Stimulated activated CD4-positive, alpha-beta T cell treated with anti-CD3 and anti-CD28 coated beads, Interleukin-4, amount 100 ng/mL, for 48 hours (primary cell): ENCODE measurements at regions not wholly inside any gene's neighbourhood (a gene's known extent, or its start where the extent isn't known, plus 50 kb on each side); places are given as distances from the start of the nearest gene placed in this dataset.
A peak's percentile ranks its signal among the peaks of the same experiment; 100 is the strongest.

Experiments used
- DNase-seq, 2 donors: peaks; one replicate each; pipeline ENCODE4 v3.0.0-alpha.2; 2020; ENCODE audit warnings: low read depth in 2 of 2

DNA sequence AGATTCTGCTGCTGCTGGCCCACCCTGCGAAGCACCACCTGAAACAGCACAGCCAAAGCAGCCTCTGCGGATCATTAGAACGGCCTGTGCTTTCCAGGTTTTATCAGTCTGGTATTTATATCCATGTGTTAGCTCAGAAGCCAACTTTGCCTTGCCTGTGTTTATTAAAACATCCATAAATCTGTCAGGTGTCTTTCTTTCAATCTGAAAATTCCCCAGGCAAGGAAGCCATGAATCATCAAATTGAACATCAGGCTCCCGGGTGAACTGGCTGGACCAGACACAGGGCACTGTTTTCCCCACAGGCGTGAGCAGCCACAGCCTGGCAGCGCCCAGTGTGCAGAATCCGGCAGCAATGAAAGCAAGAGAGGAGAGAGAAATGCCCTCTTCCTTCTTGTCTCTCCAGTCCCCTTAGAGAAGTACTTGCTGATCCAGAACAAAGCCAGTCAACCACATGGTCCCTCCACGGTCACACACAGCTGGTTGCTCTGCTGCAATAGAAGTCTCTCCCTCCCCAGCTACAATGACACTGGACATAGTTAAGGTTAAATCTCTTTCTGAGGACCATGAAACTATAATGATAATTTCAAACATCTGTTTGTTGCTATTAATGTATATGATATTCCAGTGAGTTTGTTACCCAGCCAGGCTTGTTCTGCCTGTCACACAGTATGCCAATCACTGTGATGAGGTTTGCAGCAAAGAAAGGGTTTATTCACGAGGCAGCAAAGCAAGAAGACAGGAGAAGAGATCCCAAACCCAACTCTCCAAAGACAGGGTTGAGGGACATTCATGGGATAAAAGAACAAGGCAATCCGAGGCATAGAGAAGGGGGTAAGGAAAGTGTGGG, 212.1 kb upstream of the FMN2 start:
- DNase-seq: no peak

DNA sequence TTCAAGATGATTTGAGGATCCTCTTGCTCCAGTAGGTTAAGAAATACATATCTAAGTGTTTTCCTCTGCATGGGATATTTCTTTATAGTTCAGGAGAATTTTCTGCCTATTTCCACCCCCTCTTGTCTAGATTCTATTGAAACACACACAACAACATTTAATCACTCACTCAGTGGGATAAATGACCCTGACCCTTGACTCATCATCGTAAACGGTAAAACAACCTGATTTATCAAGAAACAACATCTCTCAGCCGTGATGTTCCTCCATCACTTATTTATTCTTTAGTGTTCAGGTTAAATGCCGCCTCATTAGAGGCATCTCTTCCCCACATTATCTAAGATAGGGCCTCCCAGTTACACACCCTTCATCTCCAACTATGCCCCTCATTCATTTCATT, 208.7 kb upstream of the FMN2 start:
- no peak for DNase-seq

DNA sequence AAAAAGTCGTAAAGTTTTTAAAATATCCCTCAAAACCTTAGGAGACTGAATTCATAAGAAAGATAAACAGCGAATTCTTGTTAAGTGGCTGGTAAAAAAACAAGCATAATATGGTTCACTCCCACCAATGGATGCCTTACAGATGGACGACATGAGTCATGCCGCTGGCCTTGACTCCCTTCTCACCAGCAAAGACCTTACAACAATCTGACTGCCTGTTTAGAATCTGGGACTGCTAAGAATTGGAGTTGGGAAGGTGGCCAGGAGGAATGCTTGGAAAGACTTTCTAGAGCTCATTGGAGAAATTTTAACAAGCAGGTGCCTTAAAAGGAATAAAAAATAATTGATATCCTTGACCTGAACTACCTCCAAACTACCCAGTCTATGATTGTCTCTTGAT, 206.9 kb upstream of the FMN2 start:
- no peak for DNase-seq

DNA sequence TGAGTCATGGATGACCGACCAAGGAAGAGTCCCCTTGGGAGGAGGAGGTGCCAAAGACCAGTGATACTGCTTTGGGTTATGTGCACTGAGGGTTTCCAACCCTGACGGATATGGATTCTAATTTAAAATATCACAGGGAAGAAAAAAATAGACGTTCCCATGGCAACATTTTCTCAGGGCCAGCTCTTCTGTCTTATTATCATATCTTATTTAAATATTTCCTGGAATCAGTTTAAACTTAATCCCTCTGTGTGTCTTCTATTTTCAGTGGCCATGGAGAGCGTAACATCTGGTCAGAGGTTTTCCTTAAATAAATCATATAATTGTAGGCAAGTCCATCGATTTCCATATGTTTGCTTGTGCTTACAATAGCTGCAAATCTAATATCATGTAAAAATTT, 205.4 kb upstream of the FMN2 start:
- DNase-seq: no peak

DNA sequence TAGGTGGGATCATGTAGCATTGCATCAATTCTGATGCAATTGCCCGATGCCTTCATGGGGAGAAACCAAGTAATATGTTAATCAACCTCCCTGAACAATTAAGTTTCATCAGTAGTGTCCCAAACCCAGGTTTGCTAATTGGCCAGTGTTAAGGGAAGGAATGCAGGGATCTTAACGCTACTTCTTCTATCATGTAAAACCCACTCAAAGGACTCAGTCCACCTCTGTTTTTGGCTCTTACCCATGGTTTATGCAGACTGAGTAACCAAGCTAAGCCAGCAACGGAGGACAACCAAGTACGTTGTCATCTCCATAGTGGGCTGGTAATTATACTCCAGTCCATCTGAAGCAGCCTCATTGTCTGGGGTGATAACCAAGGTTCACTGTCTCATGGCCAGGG, 203.0 kb upstream of the FMN2 start:
- no peak for DNase-seq

DNA sequence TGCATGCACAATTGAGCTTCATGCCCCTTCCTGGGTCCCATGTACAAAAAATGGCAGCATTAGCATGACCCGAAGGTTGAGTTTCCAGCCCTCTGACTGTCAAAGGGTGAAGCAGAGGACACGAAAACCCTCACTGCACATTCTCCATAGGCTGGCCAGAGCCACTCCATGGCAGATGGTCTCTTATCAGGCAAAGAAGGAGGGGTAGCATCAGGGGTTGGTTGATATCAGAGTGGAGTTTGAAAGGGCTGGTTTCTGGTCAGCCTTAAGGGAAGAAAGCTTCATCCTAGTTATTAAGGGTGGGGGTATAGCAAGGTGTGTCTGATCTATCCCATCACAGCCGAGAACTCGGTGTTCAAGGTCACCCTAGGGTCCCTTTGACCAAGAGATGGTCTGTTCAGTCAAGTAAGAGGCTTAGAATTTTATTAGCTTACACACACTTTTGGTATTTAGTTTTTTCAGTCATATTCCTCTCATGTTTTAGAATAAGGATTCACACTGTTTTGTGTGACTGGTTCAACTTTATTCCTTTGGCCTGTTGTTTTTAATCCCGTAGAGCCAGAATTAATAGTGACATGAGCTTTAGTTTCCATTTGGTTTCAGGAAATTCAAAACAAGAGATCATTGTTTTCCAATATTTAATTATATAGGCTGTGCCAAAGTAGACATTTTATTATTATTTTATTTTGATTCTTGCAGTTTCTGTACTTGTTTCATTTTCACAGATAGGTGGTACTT, 199.9 kb upstream of the FMN2 start:
- no peak for DNase-seq

DNA sequence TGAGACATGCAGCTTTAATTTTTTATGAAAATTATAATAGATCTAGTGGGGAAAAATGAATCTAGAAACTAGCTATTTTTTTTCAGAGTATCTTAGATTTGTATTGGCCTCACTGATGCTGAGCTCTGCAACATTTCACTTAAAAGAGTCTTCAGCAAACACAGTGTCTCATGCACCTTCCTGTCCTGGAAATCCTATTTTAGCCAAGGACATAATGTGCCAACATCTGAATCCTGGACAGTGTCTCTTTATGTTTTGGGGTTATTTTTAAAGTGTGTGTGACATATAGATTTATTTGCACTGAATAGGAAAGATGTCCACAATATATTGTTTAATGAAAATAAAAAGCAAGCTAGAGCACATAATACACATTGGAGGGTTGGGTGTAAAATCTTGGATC, 199.1 kb upstream of the FMN2 start:
- DNase-seq: no peak

DNA sequence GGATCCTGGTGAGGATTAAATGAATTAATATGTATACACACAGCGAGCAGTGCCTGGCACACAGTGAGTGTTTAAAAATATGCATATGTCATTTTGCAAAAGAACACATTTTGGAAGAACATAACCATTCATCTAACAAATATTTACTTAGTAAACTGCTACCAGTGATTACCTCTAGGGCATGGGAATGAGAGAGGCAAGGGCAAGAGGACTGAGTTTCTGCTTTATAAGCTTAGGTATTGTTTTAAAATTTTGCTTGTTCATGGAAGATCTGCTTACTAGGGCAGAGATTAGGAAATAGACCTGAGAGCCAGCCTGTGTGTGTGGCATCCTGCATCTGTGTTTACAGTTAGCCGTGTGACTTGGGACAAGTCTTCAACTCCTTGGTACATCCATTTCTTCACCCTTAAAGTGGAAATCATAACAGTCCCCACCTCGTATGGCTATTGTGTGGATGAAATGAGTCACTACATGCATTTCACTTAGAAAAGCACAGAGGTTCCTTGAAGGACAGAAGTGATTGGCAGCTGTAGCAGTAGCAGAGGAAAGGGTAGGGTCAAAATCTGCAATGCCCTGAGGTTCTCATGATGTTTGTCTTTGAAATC, 198.5 kb upstream of the FMN2 start:
- DNase-seq: no peak

DNA sequence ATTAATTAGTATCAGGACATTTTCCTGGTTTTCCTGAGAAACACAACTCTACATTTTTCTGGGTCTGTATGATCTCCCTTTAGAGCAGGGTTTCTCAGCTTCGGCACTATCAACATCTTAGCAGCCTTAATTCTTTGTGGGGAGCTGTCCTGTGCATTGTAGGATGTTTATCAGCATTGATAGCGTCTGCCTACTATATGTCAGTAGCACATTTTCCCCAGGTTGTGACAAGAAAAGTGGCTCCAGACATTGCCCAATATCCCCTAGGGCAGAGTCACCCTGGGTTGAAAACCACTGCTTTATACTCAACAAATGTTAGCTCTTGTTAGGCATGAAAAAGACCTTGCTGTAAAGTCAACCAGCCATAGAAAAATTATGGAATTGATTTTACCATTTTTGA, 195.1 kb upstream of the FMN2 start:
- no peak for DNase-seq

DNA sequence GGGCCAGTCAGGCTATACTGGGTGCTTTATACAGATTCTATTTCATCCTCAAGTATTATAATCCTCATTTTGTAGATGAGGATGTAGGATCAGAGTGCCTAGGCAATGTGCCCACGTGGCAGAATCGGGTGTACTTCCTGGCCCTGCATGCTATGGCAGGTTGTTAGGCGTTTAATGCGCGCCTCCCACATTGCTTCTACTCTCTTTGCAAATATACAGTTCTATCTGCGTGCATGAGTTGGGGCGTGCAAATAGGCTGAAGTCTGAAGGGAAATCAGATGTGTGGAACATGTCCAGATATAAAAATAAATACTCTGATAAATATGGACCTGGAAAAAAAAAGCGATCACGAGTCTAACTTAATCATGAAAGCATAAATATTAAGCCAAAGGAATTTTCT, 194.7 kb upstream of the FMN2 start:
- no peak for DNase-seq

DNA sequence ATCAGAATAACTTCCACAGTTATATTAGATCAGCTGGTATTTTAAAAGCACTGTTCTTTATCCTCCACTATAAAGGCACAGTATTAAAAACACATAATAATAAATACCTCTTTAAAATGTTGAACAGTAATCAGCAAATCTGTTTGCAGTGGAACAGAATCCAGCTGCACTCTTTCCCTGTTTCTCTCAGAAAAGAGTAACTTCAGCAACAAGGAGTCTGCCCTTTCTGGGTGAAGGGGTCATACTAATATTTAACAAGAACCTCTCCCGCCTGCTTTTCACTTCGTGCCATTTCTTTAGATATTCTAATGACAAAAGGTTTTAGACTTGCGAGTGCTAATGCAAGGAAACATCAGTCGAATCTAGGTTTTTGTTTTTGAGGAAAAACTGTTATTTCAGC, 194.2 kb upstream of the FMN2 start:
- no peak for DNase-seq

DNA sequence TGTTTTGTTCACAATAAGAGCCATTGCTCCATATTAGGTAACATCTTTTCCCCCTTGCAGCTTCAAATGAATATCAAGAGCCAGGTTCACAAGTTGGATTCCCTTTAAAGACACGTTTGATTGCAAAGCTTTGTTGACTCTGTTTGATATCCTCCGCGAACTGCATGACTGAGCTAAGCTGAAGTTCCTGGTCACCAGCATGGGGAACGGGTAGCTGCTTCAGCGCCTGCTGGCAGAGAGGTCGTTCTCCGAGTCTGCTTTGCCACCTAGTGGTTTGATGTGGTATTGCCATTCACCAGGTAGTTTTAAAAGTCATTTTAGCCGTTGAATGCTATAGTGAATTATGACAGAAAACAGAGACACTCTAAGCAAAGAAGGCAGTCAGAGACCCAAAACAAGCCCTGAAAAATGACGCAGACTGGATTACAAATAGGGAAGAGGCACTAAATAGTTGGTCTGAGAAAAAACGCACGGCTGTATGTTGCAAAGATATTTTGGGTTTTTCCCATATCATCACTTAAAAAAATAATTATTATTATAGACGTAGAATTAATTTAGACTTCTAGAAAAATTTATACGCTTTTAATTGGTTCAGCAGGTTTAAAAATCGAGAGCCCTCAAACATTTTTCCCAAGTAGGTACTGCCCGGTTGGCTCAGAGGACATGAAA, 193.5 kb upstream of the FMN2 start:
- DNase-seq: peak; percentile 49 to 72

DNA sequence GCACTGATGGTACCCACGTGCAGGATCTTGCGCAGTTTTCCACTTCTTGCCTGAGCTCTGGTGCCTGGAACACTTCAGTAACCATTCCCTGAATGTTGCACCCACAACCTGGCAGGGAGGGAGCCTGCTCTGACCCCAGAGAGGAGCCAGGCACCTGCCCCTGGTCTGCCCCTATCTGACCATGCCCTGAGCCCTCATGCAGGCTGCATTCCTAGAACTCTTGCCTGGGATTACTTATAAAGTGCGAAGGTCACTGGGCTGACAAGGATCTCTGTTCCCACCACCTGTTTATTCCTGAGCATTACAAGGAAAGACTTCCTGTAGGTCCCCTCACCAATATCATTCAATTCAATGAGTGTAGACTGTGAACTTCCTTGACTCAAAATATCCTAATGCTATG, 191.9 kb upstream of the FMN2 start:
- no peak for DNase-seq

DNA sequence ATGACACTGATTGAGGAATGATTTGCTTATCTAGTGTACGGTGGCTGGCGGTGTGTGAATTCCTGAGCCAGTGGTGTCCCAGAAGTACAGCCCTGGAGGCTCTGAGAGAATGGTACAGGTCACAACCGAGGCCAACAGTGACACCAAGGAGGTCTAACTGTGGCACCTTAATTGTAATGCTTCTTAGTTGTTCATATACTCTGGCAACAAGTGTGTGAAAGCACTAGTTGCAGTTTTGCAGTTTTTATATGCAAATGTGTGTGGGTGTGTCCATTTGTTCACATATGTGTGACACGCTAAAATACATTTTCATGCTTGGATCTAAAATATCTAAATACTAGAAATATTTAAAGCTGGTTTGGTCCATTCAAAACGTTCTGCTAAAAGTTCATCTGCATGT, 185.3 kb upstream of the FMN2 start:
- DNase-seq: no peak

DNA sequence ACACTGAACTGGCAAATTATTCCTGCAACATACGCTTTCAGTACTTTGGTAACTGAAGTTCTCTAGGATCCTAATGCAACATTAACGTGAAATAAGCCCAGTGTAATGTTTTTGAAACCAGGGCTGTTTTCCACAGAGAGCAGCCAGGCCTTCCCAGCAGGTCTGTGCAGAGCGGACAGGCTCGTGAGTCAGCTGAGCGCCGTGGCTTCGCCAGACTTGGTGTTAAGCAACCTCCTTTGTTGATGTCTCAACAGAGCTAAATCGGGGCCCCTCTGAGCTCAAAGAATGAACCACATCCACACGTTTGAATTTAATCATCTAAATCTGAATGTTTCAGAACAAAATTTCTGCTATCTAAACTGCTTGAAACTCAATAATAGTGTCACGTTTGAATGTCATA, 181.8 kb upstream of the FMN2 start:
- no peak for DNase-seq

DNA sequence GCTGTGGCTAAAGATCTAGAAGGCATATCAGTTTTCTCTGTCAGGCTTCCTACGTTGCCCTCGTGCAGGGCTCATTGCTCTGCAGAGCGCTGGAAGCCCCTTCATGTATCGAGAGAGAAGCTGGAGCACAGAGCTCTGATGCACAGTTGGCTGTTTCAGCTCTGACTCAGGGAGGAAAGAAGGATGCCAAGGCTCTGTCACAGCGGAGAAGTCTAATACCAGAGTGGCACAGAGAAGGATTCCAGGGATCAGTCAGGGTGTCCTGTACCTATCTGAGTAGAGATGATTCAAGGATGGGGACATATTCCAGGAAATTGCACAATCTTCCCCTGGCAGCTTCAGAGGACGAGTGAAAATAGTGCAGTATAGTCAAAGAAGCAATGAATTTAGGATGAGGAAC, 179.2 kb upstream of the FMN2 start:
- DNase-seq: no peak

DNA sequence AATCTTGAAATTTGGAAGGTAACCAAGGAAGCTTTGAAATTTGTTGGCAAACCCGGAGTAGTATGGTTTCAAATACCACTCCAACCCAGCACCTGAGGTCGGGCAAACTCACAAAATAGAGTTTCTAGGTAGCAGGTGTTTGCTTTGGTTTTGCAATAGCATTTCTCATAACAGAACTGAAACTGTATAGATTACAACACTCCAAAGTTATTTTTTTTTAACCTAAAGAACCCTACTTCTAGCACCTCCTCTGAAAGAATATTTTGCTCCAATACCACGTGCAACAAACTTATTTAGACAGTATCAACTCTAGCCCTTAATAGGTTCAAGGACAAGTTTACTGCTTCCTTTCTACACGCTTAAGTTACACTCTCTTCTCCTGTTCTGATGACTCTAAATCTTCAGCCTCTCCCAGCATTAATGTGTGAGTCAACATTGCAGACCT, 178.5 kb upstream of the FMN2 start:
- DNase-seq: no peak

DNA sequence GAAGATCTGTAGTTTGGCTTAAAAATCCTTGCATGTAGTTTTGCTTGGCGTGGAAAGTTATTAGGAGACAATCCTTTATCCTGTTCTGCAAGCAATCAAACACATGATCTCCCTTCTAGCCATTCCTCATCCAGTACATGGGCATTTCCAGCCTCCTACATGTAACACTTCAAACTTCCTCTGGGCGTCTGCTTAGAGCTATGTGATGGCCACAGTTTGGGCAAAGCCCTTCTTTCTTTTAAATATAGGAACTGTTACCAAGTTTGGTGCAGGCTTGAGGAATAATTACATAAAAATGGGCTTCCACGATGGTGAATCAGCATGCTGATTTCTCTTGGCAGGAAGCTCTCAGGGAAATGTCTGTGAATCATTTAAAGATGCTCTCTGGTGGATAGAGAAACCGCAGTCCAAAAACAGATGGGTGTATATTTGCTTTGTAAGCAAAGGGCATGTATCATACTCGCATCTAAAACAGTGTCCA, 176.9 kb upstream of the FMN2 start:
- no peak for DNase-seq

DNA sequence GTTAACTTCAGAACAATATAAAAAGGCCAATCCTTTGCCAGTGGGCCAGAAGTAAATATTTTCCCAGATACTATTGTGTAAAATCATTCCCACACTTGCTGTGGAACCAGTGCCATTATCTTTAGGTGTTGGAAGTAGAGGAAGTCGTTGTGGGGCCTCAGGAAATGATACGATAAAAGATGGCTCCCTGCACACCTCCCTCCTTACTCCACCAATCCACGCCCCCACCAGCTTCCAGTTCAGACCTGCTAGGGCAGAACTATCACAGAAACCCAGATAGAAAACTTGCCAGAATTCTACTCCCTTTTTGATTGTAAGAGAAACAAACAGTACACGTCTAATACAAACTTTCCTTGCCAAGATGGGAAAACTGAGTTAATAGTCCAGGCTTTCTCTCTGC, 173.0 kb upstream of the FMN2 start:
- no peak for DNase-seq

DNA sequence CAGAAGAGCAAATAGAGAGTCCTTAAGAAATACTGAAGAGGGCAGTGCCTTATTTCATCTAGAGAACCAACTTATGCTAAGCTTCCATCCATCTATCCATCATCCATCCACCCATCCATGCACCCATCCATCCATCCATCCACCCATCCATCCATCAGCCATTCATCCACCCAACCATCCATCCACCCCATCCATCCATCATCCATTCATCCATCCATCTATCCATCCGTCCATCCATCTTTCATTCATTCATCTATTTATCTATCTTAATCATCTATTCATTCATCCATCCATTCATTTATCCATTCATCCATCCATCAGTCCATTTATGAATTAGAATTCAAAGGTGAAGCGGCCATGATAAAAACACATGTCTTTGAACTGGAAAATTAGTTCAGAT, 171.5 kb upstream of the FMN2 start:
- DNase-seq: no peak

DNA sequence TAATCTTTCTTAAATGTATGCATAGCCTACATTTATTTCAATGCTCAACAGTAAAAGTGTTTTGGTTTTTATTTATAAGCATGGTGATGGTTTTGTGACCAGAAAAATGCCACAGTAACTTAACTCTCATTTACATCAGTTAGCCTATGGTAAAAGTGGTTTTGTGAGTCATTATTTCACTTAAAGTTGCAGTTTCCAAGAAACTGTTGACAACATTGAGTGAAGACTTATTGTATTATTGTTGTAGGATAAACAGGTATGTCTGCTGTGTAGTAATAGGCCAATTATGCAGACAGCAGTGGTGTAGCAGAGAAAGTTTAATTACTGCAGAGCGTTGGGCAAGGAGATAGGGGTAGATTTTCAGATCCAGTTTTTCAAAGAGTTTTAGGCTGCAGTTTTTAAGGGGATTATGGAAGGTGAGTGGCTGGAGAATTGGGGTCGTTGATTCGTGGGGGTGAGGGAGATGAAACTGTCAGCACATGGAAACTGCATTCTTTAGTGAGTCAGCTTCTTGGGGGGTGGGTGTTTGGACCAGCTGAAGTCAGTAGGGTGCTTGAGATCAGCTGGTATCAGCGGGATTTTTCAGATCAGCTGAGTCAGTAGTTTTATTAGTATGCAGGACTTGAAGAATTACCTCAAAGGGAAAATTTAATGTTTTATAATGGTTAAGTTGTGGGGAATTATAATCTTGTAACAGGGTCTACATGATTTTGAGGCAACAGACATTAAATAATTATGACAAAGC, 168.7 kb upstream of the FMN2 start:
- DNase-seq: no peak
